ENCODE measurements at regions not wholly inside any gene's neighbourhood (a gene's known extent, or its start where the extent isn't known, plus 50 kb on each side); places are given as distances from the start of the nearest gene placed in this dataset.
"Not testable (repeated sequence)": the region's sequence is repeated elsewhere in the genome, so short reads cannot be mapped to it uniquely, and the experiment has no call there.

DNA sequence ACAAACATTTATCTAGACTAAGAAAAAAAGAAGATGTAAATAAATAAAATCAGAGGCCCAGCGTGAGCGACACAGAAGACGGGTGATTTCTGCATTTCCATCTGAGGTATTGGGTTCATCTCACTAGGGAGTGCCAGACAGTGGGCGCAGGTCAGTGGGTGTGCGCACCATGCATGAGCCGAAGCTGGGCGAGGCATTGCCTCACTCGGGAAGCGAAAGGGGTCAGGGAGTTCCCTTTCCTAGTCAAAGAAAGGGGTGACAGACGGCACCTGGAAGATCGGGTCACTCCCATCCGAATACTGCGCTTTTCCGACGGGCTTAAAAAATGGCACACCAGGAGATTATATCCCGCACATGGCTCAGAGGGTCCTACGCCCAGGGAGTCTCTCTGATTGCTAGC lies 79.5 kb upstream of the ABCD2 start:
- TF ChIP-seq, protein P1, sequence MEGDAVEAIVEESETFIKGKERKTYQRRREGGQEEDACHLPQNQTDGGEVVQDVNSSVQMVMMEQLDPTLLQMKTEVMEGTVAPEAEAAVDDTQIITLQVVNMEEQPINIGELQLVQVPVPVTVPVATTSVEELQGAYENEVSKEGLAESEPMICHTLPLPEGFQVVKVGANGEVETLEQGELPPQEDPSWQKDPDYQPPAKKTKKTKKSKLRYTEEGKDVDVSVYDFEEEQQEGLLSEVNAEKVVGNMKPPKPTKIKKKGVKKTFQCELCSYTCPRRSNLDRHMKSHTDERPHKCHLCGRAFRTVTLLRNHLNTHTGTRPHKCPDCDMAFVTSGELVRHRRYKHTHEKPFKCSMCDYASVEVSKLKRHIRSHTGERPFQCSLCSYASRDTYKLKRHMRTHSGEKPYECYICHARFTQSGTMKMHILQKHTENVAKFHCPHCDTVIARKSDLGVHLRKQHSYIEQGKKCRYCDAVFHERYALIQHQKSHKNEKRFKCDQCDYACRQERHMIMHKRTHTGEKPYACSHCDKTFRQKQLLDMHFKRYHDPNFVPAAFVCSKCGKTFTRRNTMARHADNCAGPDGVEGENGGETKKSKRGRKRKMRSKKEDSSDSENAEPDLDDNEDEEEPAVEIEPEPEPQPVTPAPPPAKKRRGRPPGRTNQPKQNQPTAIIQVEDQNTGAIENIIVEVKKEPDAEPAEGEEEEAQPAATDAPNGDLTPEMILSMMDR (conservative IDR thresholded peaks at IDR 0.05; ENCODE audit: low read depth, low read length): not testable (repeated sequence)
- not testable (repeated sequence) for TF ChIP-seq EZH2 (IDR thresholded peaks at IDR 0.05; ENCODE audit: borderline replicate concordance, low read depth, low read length, poor library complexity, severe bottlenecking)

Measured in A673 (cell line).